B cell (primary cell): ENCODE measurements at regions not wholly inside any gene's neighbourhood (a gene's known extent, or its start where the extent isn't known, plus 50 kb on each side); places are given as distances from the start of the nearest gene placed in this dataset.

ENCODE experiments used
- ATAC-seq: fragments of 200-7000 bp; cut with Tn5 transposase; one replicate; pipeline ENCODE4 v1.10.0; 2021; ENCODE audit warnings: low read depth, mild to moderate bottlenecking, moderate number of reproducible peaks, moderate library complexity
- CTCF ChIA-PET: fragments of 350-600 bp; sonication (Branson Sonifier 250); formaldehyde crosslinking; loops from one replicate; lab custom pipeline; 2021; ENCODE audit warnings: antibody characterized with exemption, inconsistent platforms; lab: Charles Lee
- POLR2A ChIA-PET: fragments of 350-600 bp; sonication (Branson Sonifier 250); formaldehyde crosslinking; loops from one replicate; lab custom pipeline; 2021; ENCODE audit warnings: antibody characterized with exemption; lab: Charles Lee
- DNase-seq: peaks from one replicate; pipeline ENCODE4 v3.0.0; 2013
- H2AFZ ChIP-seq: 2 replicates; pipeline ENCODE4 v1.6.1; 2012; ENCODE audit warnings: mild to moderate bottlenecking, low read depth, low read length; ENCODE audit not compliant: insufficient read depth, poor library complexity, severe bottlenecking
- H3K27ac ChIP-seq, 2 donors: 1 replicate in 1 of 2; 2 replicates in 1 of 2; pipeline ENCODE4 v1.5.1; 2012 to 2013; ENCODE audit warnings: low read length in 2 of 2, mild to moderate bottlenecking in 2 of 2, moderate library complexity in 1 of 2
- H3K27me3 ChIP-seq, 4 experiments: fragments of 200-600 bp in 1 of 4; sonication (generic) in 1 of 4; replicated peaks in 1 of 4; 1 replicate in 2 of 4; 2 replicates in 2 of 4; pipeline versions ENCODE4 v1.6.1 to v1.7.0; 2013 to 2016; ENCODE audit warnings: low read length in 3 of 4, mild to moderate bottlenecking in 2 of 4, mixed read lengths in 1 of 4, moderate library complexity in 1 of 4; ENCODE audit not compliant: insufficient read depth in 4 of 4, control insufficient read depth in 3 of 4; ENCODE audit errors: control extremely low read depth in 1 of 4
- H3K36me3 ChIP-seq, 2 experiments: replicated peaks in 1 of 2; 1 replicate in 1 of 2; 2 replicates in 1 of 2; pipeline versions ENCODE4 v1.6.1 to v1.7.1; 2013; ENCODE audit warnings: low read length in 1 of 2; ENCODE audit not compliant: insufficient read depth in 2 of 2, control insufficient read depth in 1 of 2; ENCODE audit errors: control extremely low read depth in 1 of 2, extremely low read depth in 1 of 2
- H3K4me1 ChIP-seq, 2 donors: fragments of 200-600 bp in 1 of 2; sonication (generic) in 1 of 2; 1 replicate in 1 of 2; 2 replicates in 1 of 2; pipeline versions ENCODE4 v1.5.1 to v1.6.1; 2013 to 2017; ENCODE audit warnings: low read length in 2 of 2; ENCODE audit not compliant: control insufficient read depth in 2 of 2, insufficient read depth in 2 of 2
- H3K4me2 ChIP-seq: replicated peaks from 2 replicates; pipeline ENCODE3; 2012; ENCODE audit warnings: mild to moderate bottlenecking, low read depth, low read length; ENCODE audit not compliant: poor library complexity, severe bottlenecking
- H3K4me3 ChIP-seq, 5 experiments: fragments of 200-600 bp in 1 of 5; sonication (generic) in 1 of 5; 1 replicate in 3 of 5; 2 replicates in 2 of 5; pipeline versions ENCODE4 v1.5.1 to v1.7.0; 2011 to 2016; ENCODE audit warnings: low read length in 4 of 5, mild to moderate bottlenecking in 4 of 5, low read depth in 2 of 5, control low read depth in 1 of 5, moderate library complexity in 1 of 5; ENCODE audit not compliant: insufficient read depth in 1 of 5; ENCODE audit errors: control extremely low read depth in 1 of 5, extremely low read depth in 1 of 5
- H3K79me2 ChIP-seq: fragments of 200-600 bp; sonication (generic); one replicate; pipeline ENCODE4 v1.6.0; 2016; ENCODE audit warnings: low read length; ENCODE audit not compliant: control insufficient read depth, insufficient read depth
- H3K9ac ChIP-seq: fragments of 200-600 bp; sonication (generic); 2 replicates; pipeline ENCODE4 v1.6.1; 2017; ENCODE audit warnings: mild to moderate bottlenecking, low read length, moderate library complexity
- H3K9me3 ChIP-seq, 3 donors: one replicate each; pipeline versions ENCODE4 v1.6.1 to v1.7.1; 2013; ENCODE audit warnings: low read length in 2 of 3; ENCODE audit not compliant: control insufficient read depth in 2 of 3, insufficient read depth in 1 of 3; ENCODE audit errors: control extremely low read depth in 1 of 3
- H4K20me1 ChIP-seq: 2 replicates; pipeline ENCODE4 v1.6.0; 2012; ENCODE audit warnings: mild to moderate bottlenecking, low read length; ENCODE audit not compliant: insufficient read depth, control insufficient read depth, poor library complexity, severe bottlenecking
- H3K27ac Mint-ChIP-seq: one replicate; pipeline ENCODE4 v1.8.0; 2021; ENCODE audit warnings: mixed read lengths
- H3K27me3 Mint-ChIP-seq: one replicate; pipeline ENCODE4 v1.8.0; 2021; ENCODE audit warnings: mixed read lengths
- H3K4me1 Mint-ChIP-seq: one replicate; pipeline ENCODE4 v1.8.0; 2021; ENCODE audit warnings: mixed read lengths
- H3K4me3 Mint-ChIP-seq: one replicate; pipeline ENCODE4 v1.8.0; 2021; ENCODE audit warnings: mixed read lengths
- H3K9me3 Mint-ChIP-seq: one replicate; pipeline ENCODE4 v1.8.0; 2022; ENCODE audit warnings: mixed read lengths; ENCODE audit not compliant: insufficient read depth
- CTCF ChIP-seq: fragments of 200-600 bp; IDR thresholded peaks from one replicate; pipeline ENCODE4 v1.8.0; 2022; ENCODE audit warnings: antibody characterized with exemption, mild to moderate bottlenecking
- EZH2 ChIP-seq: IDR thresholded peaks from 2 replicates; pipeline ENCODE4 v1.6.1; 2012; ENCODE audit warnings: borderline replicate concordance, low read depth, mild to moderate bottlenecking, moderate library complexity, low read length; ENCODE audit not compliant: insufficient read depth, poor library complexity, severe bottlenecking
- WGBS: methylation state at CpG from one replicate; pipeline ENCODE4 v1.1.5; 2013; ENCODE audit warnings: missing lambda C conversion rate; ENCODE audit not compliant: insufficient coverage; 5-methylcytosine and 5-hydroxymethylcytosine counted together
- intact Hi-C: fragments of 100-400 bp; cut with micrococcal nuclease; formaldehyde crosslinking; loops from one replicate; pipeline ENCODE4 v1.10.0; 2022

GRCh38 chr3:73299184-73299691 lies 237.8 kb downstream of the EBLN2 start:
- intact Hi-C loops, result no loop called here
- Histone ChIP-seq H3K79me2 (no peaks in the 10 kb centered on the region), H3K4me1 (no peaks in the 10 kb centered on the region), H3K36me3 (no peaks in the 10 kb centered on the region), H2AFZ (no peak overlapping the region), H3K27ac (no peak overlapping the region), H4K20me1 (no peaks in the 10 kb centered on the region), H3K27me3 (peaks cover 0 to 10% (median 0%) of the 10 kb centered on the region in 4 experiments), H3K4me2 (no peak overlapping the region), H3K4me3 (no peak overlapping the region), H3K9me3 (no peaks in the 10 kb centered on the region), H3K9ac (no peak overlapping the region)
- 50% methylated on average over 1 of the region's 5 CpGs for WGBS
- Mint-ChIP-seq H3K27me3 (peaks cover 7% of the 10 kb centered on the region), H3K27ac (no peak overlapping the region), H3K9me3 (no peaks in the 10 kb centered on the region), H3K4me1 (no peaks in the 10 kb centered on the region), H3K4me3 (no peak overlapping the region)
- ATAC-seq (no peak), DNase-seq (no peak)
- TF ChIP-seq CTCF (no peak), EZH2 (no peak)
- CTCF ChIA-PET, result no interaction called here
- POLR2A ChIA-PET, result no interaction called here

DNA sequence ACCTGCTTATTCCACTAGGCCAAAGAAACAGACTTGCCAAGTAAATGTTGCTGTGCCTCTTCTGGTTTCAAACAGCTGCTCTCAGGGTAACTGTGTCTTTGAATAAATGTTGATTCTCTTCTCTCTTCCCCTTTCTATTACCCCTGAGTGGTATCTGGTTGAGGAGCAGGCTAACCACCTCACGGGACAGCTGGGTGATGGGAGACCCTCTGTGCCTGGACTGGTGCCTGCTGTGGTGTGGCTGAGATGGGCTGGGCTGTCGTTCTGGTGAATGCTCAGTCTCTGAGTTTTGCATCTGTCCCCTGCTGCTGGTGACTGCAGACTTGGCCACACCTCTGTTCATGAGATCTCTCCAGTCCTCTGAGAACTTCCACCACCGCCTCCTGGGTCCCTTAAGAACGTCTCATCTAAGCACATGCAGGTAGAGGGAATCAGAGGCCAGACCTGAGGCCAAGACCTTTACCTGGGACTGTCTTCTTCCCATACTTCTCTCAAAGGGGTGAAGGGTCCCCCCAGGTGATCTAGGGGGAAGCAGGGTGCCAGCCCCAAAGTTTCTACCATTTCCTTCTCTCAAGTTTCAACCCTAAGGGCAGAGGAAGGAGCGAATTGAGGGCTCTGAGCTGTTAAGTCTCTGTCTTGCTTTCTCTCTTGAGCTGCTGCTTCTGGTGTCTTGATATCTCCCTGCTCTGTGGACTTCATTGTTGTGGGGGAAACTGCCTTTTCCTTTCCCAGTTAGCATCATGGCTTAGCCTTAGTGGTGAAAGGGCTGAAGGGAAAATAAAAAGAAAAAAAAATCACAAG lies 252.9 kb downstream of the EBLN2 start:
- Histone ChIP-seq H3K9me3 (peaks cover 0 to 2% (median 0%) of the 10 kb centered on the region in 3 donors), H4K20me1 (no peaks in the 10 kb centered on the region), H3K36me3 (no peaks in the 10 kb centered on the region), H3K27ac (no peak overlapping the region), H3K4me2 (no peak overlapping the region), H3K9ac (no peak overlapping the region), H3K27me3 (no peaks in the 10 kb centered on the region), H3K79me2 (no peaks in the 10 kb centered on the region), H3K4me3 (no peak overlapping the region), H2AFZ (no peak overlapping the region), H3K4me1 (no peaks in the 10 kb centered on the region)
- H3K9me3 Mint-ChIP-seq, result no peaks in the 10 kb centered on the region
- H3K4me3 Mint-ChIP-seq, result no peak overlapping the region
- no peak overlapping the region for H3K27ac Mint-ChIP-seq
- DNase-seq (no peak), ATAC-seq (no peak)
- intact Hi-C loops, result no loop called here
- CTCF ChIA-PET, result no interaction called here
- POLR2A ChIA-PET, result no interaction called here
- H3K27me3 Mint-ChIP-seq, result no peaks in the 10 kb centered on the region
- TF ChIP-seq CTCF (no peak), EZH2 (no peak)
- WGBS, result 69% methylated on average over 4 of the region's 5 CpGs
- no peaks in the 10 kb centered on the region for H3K4me1 Mint-ChIP-seq
